Left lung (tissue), 4 donors: ENCODE measurements at regions not wholly inside any gene's neighbourhood (a gene's known extent, or its start where the extent isn't known, plus 50 kb on each side); places are given as distances from the start of the nearest gene placed in this dataset.

ENCODE experiments used
- ATAC-seq: fragments of 200-7000 bp; cut with Tn5 transposase; one replicate; pipeline ENCODE4 v1.9.1; 2020; ENCODE audit warnings: moderate library complexity
- DNase-seq, 4 donors: peaks; one replicate each; pipeline ENCODE4 v3.0.0-alpha.2; 2013 to 2020
- H3K27ac ChIP-seq, 2 donors: fragments of 200-600 bp; sonication (generic) in 1 of 2; one replicate each; pipeline versions ENCODE4 v1.5.0 to v1.8.0; 2020 to 2021
- H3K27me3 ChIP-seq, 2 donors: fragments of 200-600 bp; sonication (generic) in 1 of 2; one replicate each; pipeline versions ENCODE4 v1.5.0 to v1.8.0; 2020 to 2021
- H3K36me3 ChIP-seq, 2 donors: fragments of 200-600 bp; sonication (generic) in 1 of 2; one replicate each; pipeline versions ENCODE4 v1.5.0 to v1.8.0; 2020 to 2021
- H3K4me1 ChIP-seq, 2 donors: fragments of 200-600 bp; one replicate each; pipeline ENCODE4 v1.8.0; 2021
- H3K4me3 ChIP-seq, 2 donors: fragments of 200-600 bp; sonication (generic) in 1 of 2; one replicate each; pipeline versions ENCODE4 v1.5.0 to v1.8.0; 2020 to 2021; ENCODE audit warnings: mild to moderate bottlenecking in 1 of 2
- H3K9me3 ChIP-seq, 2 donors: fragments of 200-600 bp; sonication (generic) in 1 of 2; one replicate each; pipeline versions ENCODE4 v1.5.0 to v1.8.0; 2020 to 2021
- intact Hi-C, 2 donors: fragments of 100-400 bp; cut with DNase I; formaldehyde crosslinking; loops; one replicate each; pipeline versions ENCODE4 v1.11.2 to v1.14.2; 2022
- TF ChIP-seq, protein P1 (sequence below), 2 donors: fragments of 200-600 bp; sonication (generic) in 1 of 2; IDR thresholded peaks; one replicate each; pipeline versions ENCODE4 v1.5.0 to v1.8.0; 2021; ENCODE audit warnings: antibody characterized with exemption in 2 of 2
- donor health status: DM: no; HTN: yes; CAD: no.
- donor health status: DM: no; HTN: no; CAD: no.

DNA sequence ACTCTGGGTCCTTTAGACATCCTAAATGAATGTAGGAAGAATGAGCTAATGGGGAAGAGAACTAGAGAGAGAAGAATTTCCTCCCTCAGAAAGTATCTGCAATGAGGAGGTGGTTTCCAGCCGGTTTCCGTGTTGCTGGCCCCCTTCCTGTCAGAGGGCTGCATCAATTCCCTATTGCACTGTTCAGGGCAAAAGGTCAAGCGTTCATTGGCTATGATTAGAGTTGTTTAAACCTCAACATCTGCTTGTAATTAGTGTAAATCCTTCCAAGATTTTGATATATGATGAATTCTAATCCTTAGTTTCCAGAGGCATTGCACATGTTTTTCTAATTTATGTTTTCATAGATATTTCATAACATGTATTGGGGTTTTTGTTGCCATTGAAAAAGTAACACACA, 107.3 kb upstream of the SGCE start:
- intact Hi-C loops, result no loop called here
- Histone ChIP-seq H3K4me3 (no peak overlapping the region), H3K27ac (no peak overlapping the region), H3K4me1 (no peaks in the 10 kb centered on the region), H3K27me3 (no peaks in the 10 kb centered on the region), H3K9me3 (no peaks in the 10 kb centered on the region), H3K36me3 (no peaks in the 10 kb centered on the region)
- DNase-seq, result peak in 2 of 4 donors; percentile 76 to 80
- TF ChIP-seq, protein P1, sequence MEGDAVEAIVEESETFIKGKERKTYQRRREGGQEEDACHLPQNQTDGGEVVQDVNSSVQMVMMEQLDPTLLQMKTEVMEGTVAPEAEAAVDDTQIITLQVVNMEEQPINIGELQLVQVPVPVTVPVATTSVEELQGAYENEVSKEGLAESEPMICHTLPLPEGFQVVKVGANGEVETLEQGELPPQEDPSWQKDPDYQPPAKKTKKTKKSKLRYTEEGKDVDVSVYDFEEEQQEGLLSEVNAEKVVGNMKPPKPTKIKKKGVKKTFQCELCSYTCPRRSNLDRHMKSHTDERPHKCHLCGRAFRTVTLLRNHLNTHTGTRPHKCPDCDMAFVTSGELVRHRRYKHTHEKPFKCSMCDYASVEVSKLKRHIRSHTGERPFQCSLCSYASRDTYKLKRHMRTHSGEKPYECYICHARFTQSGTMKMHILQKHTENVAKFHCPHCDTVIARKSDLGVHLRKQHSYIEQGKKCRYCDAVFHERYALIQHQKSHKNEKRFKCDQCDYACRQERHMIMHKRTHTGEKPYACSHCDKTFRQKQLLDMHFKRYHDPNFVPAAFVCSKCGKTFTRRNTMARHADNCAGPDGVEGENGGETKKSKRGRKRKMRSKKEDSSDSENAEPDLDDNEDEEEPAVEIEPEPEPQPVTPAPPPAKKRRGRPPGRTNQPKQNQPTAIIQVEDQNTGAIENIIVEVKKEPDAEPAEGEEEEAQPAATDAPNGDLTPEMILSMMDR (IDR thresholded peaks at IDR 0.05), result no peak
- ATAC-seq, result no peak

DNA sequence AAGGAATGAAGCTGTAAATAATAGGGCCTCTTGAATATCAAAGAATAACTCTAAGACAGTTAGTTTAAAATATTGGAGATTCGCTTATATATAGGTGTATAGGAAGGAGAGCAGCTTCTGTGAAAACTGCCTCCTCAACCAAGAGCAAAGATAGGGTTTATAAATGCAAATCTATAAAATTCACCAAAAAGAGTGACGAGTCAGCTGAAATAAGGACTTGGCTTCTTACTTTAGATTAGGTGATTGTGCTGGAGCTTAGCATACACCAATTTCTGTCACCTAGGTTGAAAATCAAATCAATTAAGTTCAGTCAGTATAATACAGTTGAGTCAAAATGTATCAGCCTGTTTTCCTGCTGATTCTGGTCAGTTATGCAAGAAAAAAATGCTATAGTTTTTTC, 113.8 kb upstream of the SGCE start:
- Histone ChIP-seq H3K4me3 (no peak overlapping the region), H3K27me3 (no peaks in the 10 kb centered on the region), H3K27ac (no peak overlapping the region), H3K36me3 (no peaks in the 10 kb centered on the region), H3K9me3 (peaks cover 0 to 2% of the 10 kb centered on the region in 2 donors), H3K4me1 (no peaks in the 10 kb centered on the region)
- intact Hi-C loops, result no loop called here
- ATAC-seq, result no peak
- DNase-seq, result no peak
- TF ChIP-seq, protein P1 (IDR thresholded peaks at IDR 0.05), result no peak

DNA sequence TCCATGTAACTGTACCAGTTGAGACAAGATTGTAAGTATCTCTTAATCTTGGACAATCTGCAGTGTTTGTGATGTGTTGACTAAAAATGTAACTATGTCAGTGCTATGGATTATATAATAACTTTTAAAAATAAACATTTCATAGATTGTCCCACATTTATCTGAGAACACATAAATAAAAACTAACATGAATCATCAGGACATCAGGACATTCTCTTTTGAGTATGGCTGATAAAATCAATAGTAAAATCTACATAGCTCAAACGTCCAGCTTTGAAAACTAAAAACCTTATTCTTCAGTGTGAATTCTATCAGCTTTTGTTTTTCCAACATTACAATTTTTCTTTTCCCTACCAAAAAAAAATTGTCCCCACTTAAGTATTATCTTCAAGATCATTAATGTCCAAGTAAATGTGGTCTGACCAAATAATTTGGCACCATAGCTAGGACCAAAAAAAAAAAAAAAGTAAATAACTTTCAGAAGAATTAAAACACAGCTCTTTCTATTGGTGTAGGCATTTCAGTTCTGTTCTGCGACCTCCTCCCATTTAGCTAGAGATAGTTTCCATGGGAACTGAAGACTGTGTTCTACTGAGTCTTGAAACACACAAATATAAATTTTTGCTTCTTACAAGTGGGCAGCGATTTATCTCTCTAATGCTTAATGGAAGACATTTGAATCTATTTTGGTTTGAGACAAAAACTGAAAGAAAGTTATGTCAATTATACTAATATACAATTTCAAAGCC, 123.0 kb upstream of the SGCE start:
- peak in 1 of 4 donors; percentile 46 for DNase-seq
- H3K4me1 ChIP-seq, result no peaks in the 10 kb centered on the region
- no peak overlapping the region for H3K4me3 ChIP-seq
- ATAC-seq, result peak; percentile 49
- no peaks in the 10 kb centered on the region for H3K9me3 ChIP-seq
- no peaks in the 10 kb centered on the region for H3K36me3 ChIP-seq
- no peaks in the 10 kb centered on the region for H3K27me3 ChIP-seq
- intact Hi-C loops, result no loop called here
- TF ChIP-seq, protein P1 (IDR thresholded peaks at IDR 0.05), result no peak
- H3K27ac ChIP-seq, result no peak overlapping the region

DNA sequence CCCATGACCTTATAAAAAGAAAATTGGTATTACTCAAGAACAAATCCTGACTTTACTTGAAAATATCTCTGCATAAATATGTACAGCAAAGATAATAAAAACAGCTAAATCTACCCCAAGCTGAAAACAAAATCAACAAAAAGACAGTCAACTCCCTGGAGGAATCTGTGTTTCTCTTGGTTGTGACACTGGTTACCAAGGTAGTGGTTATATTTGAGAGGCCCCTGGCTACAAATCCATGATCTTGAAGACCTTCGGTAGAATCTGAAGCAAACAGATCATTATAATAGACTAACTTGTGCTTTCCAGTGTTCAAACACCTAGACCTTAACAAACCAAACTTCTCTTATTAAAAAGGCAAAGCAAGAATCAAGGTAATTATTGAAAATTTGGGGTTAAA, 123.9 kb upstream of the SGCE start:
- DNase-seq, result no peak
- TF ChIP-seq, protein P1 (IDR thresholded peaks at IDR 0.05), result no peak
- no peak overlapping the region for H3K4me3 ChIP-seq
- H3K27ac ChIP-seq, result no peak overlapping the region
- no peaks in the 10 kb centered on the region for H3K36me3 ChIP-seq
- no peak for ATAC-seq
- no peaks in the 10 kb centered on the region for H3K9me3 ChIP-seq
- H3K4me1 ChIP-seq, result no peaks in the 10 kb centered on the region
- no peaks in the 10 kb centered on the region for H3K27me3 ChIP-seq
- intact Hi-C loops, result no loop called here

DNA sequence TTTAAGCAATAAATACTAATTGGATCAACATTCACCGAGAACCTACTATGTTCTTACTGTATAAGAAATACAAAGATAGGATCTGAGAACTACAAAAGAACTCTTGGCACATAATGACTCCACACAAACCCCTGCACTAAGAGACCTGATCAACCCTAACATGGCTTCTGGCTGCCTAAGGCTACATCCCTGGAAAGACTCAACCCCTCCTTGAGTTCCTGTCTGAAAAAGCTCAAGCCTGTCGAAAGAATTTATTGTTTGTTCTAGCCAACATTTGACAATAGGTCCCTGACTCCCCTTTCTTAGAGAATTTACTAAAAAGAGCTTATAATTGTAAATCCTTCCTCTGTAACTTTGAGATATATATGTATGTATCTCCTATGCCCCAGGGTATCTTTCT, 125.3 kb upstream of the SGCE start:
- DNase-seq (no peak), ATAC-seq (no peak)
- Histone ChIP-seq H3K36me3 (no peaks in the 10 kb centered on the region), H3K9me3 (peaks cover 0 to 8% of the 10 kb centered on the region in 2 donors), H3K27ac (no peak overlapping the region), H3K27me3 (no peaks in the 10 kb centered on the region), H3K4me3 (no peak overlapping the region), H3K4me1 (no peaks in the 10 kb centered on the region)
- TF ChIP-seq, protein P1 (IDR thresholded peaks at IDR 0.05), result no peak
- intact Hi-C loops, result no loop called here
